WI38 (cell line): ENCODE measurements at regions not wholly inside any gene's neighbourhood (a gene's known extent, or its start where the extent isn't known, plus 50 kb on each side); places are given as distances from the start of the nearest gene placed in this dataset.

Experiments used
- H3K4me3 ChIP-seq: 2 replicates; pipeline ENCODE4 v1.5.1; 2011; ENCODE audit warnings: low read depth, mild to moderate bottlenecking, control low read depth, low read length
- TF ChIP-seq, protein P1 (sequence below): IDR thresholded peaks from 2 replicates; pipeline ENCODE4 v1.5.1; 2012; ENCODE audit warnings: low read depth, mild to moderate bottlenecking, control low read depth, low read length

DNA sequence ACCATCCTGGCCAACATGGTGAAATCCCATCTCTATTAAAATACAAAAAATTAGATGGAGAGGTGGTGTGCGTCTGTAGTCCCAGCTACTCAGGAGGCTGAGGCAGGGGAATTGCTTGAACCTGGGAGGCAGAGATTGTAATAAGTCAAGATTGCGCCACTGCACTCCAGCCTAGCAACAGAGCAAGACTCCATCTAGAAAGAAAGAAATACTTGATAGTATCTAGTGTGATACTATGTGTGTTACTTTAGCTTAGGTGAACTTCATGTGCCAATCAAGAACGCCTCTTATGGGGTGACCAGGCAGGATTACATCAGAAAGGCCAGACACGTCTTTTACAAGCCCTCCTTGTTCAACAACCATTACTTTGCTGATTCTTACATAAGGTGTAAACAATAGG lies 107.1 kb downstream of the TMEM170B start:
- TF ChIP-seq, protein P1, sequence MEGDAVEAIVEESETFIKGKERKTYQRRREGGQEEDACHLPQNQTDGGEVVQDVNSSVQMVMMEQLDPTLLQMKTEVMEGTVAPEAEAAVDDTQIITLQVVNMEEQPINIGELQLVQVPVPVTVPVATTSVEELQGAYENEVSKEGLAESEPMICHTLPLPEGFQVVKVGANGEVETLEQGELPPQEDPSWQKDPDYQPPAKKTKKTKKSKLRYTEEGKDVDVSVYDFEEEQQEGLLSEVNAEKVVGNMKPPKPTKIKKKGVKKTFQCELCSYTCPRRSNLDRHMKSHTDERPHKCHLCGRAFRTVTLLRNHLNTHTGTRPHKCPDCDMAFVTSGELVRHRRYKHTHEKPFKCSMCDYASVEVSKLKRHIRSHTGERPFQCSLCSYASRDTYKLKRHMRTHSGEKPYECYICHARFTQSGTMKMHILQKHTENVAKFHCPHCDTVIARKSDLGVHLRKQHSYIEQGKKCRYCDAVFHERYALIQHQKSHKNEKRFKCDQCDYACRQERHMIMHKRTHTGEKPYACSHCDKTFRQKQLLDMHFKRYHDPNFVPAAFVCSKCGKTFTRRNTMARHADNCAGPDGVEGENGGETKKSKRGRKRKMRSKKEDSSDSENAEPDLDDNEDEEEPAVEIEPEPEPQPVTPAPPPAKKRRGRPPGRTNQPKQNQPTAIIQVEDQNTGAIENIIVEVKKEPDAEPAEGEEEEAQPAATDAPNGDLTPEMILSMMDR = no peak
- H3K4me3 ChIP-seq = no peak overlapping the region

DNA sequence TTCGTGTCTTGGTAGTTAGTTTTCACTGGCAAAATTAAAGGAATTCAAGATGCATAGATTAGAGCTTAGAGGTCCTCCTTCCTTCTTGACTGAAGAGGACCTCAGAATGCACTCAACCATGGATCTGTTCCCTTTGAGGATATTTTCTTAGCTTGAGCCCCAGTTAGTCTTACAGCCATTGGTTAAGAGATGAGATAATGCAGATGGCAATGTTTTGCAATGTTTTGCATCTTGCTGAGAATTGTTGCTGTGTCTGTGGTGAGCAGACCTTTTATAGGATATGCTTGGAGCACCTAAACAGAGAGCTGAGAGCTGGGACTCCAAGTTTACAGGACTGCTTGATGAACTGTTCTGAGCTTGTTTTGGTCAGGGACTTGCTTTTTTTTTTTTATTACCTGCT lies 107.5 kb downstream of the TMEM170B start:
- TF ChIP-seq, protein P1 = no peak
- H3K4me3 ChIP-seq = no peak overlapping the region

DNA sequence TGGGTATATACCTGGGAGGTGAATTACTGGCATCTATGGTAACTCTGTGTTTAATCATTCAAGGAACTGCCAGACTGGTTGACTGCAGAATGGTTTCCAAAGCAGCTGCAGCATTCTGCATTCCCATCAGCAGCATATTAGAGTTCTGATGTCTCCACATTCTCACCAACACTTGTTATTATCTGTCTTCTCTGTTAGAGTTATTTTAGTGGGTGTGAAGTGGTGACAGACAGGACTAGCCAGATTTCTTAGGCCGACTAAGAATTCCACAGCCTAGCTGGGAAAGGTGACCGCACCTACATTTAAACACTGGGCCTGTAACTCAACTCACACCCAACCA lies 110.9 kb downstream of the TMEM170B start:
- H3K4me3 ChIP-seq = no peak overlapping the region
- TF ChIP-seq, protein P1 = no peak

DNA sequence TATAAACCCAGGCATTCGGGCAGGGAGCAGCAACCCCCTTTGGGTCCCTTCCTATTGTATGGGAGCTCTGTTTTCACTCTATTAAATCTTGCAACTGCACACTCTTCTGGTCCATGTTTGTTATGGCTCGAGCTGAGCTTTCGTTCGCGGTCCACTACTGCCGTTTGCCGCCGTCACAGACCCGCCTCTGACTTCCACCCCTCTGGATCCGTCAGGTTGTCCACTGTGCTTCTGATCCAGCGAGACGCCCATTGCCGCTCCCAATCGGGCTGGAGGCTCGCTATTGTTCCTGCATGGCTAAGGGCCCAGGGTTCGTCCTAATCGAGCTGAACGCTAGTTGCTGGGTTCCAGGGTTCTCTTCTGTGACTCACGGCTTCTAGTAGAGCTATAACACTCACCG lies 111.3 kb downstream of the TMEM170B start:
- TF ChIP-seq, protein P1 = no peak
- H3K4me3 ChIP-seq = no peak overlapping the region

DNA sequence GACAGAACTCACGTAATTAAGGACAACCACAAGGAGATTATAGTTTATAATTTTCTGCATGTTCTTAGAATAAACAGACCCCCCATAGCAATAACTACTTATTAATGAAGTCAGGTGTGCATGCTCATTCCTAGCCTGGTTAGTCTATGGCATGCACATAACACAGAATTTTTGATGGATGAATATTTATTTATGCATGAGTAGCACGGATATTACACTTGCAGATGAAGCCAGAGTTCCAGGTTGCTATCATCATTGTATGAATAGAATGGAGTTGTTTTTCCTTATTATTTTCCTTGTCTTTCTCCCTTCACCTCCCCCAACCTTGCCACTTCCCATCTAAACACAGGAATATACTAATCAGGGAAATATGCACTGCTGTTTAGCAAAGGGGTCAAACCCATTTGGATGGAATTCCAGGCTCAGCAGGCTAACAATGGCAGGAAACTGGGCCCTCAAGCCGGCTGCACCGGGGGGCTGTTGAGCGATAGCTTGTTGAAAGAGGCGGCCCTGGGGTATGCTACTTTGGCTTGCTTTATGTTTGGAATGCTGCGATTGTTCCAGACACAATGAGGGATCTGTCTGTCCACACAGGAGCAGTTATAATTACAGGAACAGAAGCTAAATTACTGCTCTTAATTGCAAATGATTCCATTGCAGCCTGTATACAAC lies 112.6 kb downstream of the TMEM170B start:
- TF ChIP-seq, protein P1 = no peak
- no peak overlapping the region for H3K4me3 ChIP-seq

DNA sequence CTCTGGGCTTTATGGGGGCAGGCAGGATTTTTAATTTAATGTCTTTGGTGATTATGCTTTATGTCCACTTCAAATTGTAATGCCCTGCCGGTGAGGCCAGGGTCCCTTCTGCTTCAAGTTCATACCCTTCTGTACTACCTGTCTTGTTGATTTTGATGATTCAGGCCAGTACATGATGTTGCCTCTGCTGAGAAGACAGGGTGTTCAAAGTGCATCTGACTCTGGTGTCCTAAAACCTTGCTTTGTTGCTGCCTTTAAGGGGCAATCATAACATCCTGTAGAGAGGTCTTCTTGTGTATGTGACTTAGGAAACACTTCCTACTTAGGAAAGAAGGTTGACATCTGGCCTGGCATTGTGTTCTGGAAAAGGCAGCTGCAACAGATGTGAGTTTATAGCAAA lies 113.2 kb downstream of the TMEM170B start:
- TF ChIP-seq, protein P1 = no peak
- no peak overlapping the region for H3K4me3 ChIP-seq

DNA sequence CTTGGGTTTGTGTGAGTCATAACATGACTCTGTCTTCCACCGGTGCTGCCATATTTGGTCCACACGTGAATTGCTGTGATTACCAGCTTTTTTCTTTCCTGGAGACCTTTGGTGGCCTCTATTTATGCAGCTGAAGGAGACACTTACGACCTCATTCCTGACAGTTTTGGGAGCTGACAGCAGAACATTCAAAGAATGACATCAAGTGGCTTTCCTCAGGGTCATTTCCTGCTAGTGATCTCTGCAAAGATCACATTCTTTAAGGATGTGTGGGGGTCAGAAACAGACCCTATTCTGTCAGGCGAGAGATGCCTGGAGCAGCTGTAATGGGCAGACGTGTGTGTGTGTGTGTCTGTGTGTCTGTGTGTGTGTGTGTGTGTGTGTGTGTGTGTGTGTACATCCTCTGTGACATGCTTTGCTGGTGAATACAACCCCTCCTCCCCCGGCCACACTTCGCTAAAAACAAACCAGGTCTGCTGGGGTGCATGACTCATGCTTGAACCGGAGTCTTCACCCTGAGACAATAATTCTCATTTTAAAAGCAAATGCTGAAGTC lies 115.6 kb downstream of the TMEM170B start:
- no peak overlapping the region for H3K4me3 ChIP-seq
- TF ChIP-seq, protein P1 = no peak
